ENCODE measurements at regions not wholly inside any gene's neighbourhood (a gene's known extent, or its start where the extent isn't known, plus 50 kb on each side); places are given as distances from the start of the nearest gene placed in this dataset.

DNA sequence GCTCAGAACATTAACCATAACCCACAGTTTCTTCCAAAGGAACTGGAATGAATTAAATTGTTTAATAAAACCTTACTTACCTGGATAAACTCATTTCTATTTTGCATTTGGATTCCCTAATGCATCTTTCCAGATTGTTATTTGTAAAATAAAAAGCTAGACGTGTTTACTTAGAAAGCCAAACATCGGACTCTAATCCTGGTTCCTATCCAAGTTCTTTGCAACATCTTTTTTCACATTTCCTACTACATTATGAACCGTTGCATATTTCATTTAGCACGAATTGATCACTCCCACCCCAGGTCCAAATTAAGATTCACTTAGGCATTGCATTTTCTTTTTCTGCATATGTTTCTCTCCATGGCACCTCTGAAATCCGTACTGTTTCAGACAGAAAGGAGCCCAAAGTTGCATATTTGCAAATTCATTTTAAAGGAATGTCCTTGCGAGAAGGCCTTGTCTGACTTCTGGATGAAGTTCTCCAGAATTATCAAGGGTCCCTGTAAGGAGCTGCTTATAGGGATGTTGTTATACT is 164.4 kb upstream of the GSC start:
- Mint-ChIP-seq H3K27ac (ENCODE audit: low read depth, unreplicated experiment) (no peak overlapping the region), H3K9me3 (ENCODE audit: unreplicated experiment) (no peaks in the 10 kb centered on the region), H3K36me3 (ENCODE audit: insufficient read depth, unreplicated experiment) (no peaks in the 10 kb centered on the region), H3K4me1 (ENCODE audit: insufficient read depth, unreplicated experiment) (no peaks in the 10 kb centered on the region), H3K4me3 (ENCODE audit: unreplicated experiment) (no peak overlapping the region), H3K27me3 (ENCODE audit: insufficient read depth, unreplicated experiment) (peaks cover 17% of the 10 kb centered on the region)
- no peak for DNase-seq (ENCODE audit: unreplicated experiment)
- intact Hi-C loops (cut with micrococcal nuclease): no loop called here
- ChIA-PET CTCF (interaction anchor here (1.3 kb wide), 1 partner anchor 9 kb away, joined by 3 read pairs; no protein-coding TSS in a partner anchor), POLR2A (interaction anchor here (0.6 to 0.7 kb wide), 2 partner anchors 9 to 1638 kb away, joined by 3 to 4 read pairs; no protein-coding TSS in a partner anchor)
- BruUV-seq (replicated peaks): no TSS peak
- TF ChIP-seq, protein P1, sequence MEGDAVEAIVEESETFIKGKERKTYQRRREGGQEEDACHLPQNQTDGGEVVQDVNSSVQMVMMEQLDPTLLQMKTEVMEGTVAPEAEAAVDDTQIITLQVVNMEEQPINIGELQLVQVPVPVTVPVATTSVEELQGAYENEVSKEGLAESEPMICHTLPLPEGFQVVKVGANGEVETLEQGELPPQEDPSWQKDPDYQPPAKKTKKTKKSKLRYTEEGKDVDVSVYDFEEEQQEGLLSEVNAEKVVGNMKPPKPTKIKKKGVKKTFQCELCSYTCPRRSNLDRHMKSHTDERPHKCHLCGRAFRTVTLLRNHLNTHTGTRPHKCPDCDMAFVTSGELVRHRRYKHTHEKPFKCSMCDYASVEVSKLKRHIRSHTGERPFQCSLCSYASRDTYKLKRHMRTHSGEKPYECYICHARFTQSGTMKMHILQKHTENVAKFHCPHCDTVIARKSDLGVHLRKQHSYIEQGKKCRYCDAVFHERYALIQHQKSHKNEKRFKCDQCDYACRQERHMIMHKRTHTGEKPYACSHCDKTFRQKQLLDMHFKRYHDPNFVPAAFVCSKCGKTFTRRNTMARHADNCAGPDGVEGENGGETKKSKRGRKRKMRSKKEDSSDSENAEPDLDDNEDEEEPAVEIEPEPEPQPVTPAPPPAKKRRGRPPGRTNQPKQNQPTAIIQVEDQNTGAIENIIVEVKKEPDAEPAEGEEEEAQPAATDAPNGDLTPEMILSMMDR (IDR thresholded peaks at IDR 0.05; ENCODE audit: unreplicated experiment): no peak

DNA sequence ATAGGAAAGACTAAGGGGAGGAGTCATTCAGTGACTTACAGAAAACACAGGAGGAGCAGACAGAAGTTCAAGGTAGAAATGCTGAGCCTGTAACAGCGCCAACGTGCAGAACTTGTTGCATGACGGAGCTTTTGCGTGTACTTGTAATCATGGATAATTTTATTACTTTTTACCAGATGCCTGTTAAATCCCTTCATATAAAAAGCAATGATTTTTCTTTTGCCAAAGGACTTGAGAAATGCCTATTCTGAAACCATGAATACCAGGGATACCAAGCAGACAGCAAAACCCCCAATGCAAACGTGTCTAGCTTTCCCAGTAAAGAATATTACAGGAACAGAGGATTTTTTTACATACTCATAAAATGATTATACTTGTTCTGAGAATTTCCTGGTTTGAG is 163.6 kb upstream of the GSC start:
- POLR2A ChIA-PET: no interaction called here
- TF ChIP-seq, protein P1 (IDR thresholded peaks at IDR 0.05; ENCODE audit: unreplicated experiment): no peak
- H3K27ac Mint-ChIP-seq (ENCODE audit: low read depth, unreplicated experiment): no peak overlapping the region
- H3K27me3 Mint-ChIP-seq (ENCODE audit: insufficient read depth, unreplicated experiment): peaks cover 17% of the 10 kb centered on the region
- no peak for DNase-seq (ENCODE audit: unreplicated experiment)
- no peaks in the 10 kb centered on the region for H3K4me1 Mint-ChIP-seq (ENCODE audit: insufficient read depth, unreplicated experiment)
- intact Hi-C loops (cut with micrococcal nuclease): no loop called here
- H3K36me3 Mint-ChIP-seq (ENCODE audit: insufficient read depth, unreplicated experiment): no peaks in the 10 kb centered on the region
- CTCF ChIA-PET: no interaction called here
- no peaks in the 10 kb centered on the region for H3K9me3 Mint-ChIP-seq (ENCODE audit: unreplicated experiment)
- H3K4me3 Mint-ChIP-seq (ENCODE audit: unreplicated experiment): no peak overlapping the region
- BruUV-seq (replicated peaks): no TSS peak

DNA sequence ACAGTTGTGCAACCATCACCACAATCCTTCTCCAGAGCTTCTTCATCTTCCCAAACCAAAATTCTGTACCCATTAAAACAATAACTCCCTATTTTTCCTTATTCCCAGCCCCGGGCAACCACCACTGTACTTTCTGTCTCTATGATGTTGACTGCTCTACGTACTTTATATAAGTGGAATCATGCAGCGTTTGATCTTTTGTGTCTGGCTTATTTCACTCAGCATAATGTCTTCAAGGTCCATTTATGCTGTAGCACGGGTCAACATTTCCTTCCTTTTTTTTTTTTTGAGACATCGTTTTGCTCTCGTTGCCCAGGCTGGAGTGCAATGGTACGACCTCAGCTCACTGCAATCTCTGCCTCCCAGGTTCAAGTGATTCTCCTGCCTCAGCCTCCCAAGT is 162.7 kb upstream of the GSC start:
- H3K9me3 Mint-ChIP-seq (ENCODE audit: unreplicated experiment): no peaks in the 10 kb centered on the region
- no peak overlapping the region for H3K27ac Mint-ChIP-seq (ENCODE audit: low read depth, unreplicated experiment)
- ChIA-PET POLR2A (no interaction called here), CTCF (no interaction called here)
- H3K4me3 Mint-ChIP-seq (ENCODE audit: unreplicated experiment): no peak overlapping the region
- intact Hi-C loops (cut with micrococcal nuclease): no loop called here
- H3K27me3 Mint-ChIP-seq (ENCODE audit: insufficient read depth, unreplicated experiment): peaks cover 17% of the 10 kb centered on the region
- BruUV-seq (replicated peaks): no TSS peak
- TF ChIP-seq, protein P1 (IDR thresholded peaks at IDR 0.05; ENCODE audit: unreplicated experiment): no peak
- DNase-seq (ENCODE audit: unreplicated experiment): no peak
- no peaks in the 10 kb centered on the region for H3K4me1 Mint-ChIP-seq (ENCODE audit: insufficient read depth, unreplicated experiment)
- H3K36me3 Mint-ChIP-seq (ENCODE audit: insufficient read depth, unreplicated experiment): no peaks in the 10 kb centered on the region

DNA sequence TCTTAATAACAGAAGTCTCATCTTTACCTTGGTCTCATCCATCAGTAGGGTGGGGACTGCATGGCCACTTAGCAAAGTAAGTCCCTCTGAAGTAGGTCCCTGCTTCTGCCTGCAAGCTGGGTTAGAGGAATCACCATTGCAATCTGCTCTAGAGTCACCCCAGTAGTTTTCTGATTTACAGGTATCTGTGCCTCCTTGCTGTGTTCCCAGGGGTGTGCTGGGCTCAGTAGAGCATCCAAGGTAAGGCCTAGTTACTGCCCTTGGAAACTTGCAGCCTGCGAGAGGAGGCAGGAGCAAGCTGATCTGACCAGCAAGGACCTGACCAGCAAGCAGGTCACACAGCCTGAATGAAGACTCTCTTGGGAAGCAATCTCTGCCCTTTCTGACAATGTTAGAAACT is 160.8 kb upstream of the GSC start:
- H3K27me3 Mint-ChIP-seq (ENCODE audit: insufficient read depth, unreplicated experiment): peaks cover 17% of the 10 kb centered on the region
- H3K27ac Mint-ChIP-seq (ENCODE audit: low read depth, unreplicated experiment): no peak overlapping the region
- no peaks in the 10 kb centered on the region for H3K4me1 Mint-ChIP-seq (ENCODE audit: insufficient read depth, unreplicated experiment)
- ChIA-PET POLR2A (no interaction called here), CTCF (no interaction called here)
- H3K9me3 Mint-ChIP-seq (ENCODE audit: unreplicated experiment): no peaks in the 10 kb centered on the region
- intact Hi-C loops (cut with micrococcal nuclease): no loop called here
- no peak for DNase-seq (ENCODE audit: unreplicated experiment)
- BruUV-seq (replicated peaks): no TSS peak
- TF ChIP-seq, protein P1 (IDR thresholded peaks at IDR 0.05; ENCODE audit: unreplicated experiment): no peak
- H3K4me3 Mint-ChIP-seq (ENCODE audit: unreplicated experiment): no peak overlapping the region
- no peaks in the 10 kb centered on the region for H3K36me3 Mint-ChIP-seq (ENCODE audit: insufficient read depth, unreplicated experiment)
